Retina (tissue), 1 donor: ENCODE measurements at regions not wholly inside any gene's neighbourhood (a gene's known extent, or its start where the extent isn't known, plus 50 kb on each side); places are given as distances from the start of the nearest gene placed in this dataset.

Experiments used
- DNase-seq: peaks from one replicate; pipeline ENCODE4 v3.0.0-alpha.2; 2016

DNA sequence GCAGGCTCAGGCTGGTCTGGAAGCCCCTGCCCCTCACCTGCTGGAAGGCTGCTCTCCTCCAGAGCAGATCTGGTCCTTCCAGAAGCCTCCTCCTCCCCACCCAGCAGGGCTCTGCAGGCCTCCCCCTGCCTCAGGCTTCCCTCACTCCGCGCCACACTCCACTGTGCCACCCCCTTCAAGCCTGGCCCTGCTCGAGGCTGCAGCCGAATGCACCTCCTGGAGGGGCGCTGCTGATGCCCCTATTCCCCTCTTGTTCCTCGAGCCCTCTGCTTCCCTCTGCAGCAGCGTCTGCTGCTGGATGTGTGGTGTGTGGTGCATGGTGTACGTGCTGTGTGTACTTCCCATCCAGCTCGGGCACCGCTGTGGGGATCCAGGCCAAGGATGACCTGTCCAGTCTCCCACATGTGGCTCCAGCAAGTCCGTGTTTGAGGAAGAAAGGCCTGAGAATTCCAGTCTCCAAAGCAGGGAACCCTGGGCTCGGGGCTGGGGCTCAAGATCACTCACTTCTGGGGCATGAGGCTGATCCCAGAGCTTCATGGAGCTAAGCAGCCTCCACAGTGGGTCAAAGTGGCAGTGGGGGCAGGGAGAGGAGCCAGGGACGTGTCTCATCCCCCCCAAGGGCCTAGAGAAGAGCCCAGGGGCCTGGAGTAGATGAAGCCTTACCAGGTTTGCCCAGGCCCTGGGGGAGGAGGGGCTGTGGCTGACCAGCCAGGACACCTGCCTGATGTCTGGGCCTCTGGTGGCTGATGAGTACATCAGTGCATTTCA, 136.0 kb upstream of the C14orf180 start:
- peak; percentile 75 for DNase-seq

DNA sequence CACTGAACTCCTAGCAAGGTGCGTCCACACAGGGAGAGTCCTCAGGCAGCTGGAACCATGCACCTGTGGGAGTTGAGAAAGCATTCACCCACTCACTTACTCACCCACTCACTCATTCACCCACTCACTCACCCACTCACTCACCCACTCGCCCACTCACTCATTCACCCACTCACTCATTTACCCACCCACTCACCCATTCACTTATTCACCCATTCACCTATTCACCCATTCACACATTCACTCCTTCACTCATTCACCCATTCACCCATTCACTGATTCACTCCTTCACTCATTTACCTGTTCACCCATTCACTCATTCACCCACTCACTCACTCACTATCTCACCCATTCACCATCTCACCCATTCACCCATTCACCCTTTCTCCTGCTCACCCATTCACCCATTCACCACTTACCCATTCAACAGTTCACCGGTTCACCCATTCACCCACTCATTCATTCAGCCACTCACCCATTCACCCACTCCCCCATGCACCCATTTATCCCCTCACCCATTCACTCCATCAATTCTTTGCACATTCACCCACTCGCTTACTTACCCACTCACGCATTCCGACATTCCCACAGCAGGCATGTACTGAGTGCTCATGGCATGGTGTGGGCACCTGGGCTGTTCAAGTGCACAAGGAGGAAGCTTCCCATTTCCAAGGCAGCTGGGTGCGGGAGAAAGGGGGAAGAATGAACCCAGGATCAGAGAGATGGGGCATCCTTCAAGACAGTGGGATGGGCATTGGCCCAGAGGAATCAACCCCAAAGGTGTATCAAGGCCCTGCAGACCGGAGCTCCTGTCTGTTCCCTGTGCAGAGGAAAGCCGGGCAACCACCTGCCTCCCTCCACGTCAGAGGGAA, 135.2 kb upstream of the C14orf180 start:
- DNase-seq: no peak

DNA sequence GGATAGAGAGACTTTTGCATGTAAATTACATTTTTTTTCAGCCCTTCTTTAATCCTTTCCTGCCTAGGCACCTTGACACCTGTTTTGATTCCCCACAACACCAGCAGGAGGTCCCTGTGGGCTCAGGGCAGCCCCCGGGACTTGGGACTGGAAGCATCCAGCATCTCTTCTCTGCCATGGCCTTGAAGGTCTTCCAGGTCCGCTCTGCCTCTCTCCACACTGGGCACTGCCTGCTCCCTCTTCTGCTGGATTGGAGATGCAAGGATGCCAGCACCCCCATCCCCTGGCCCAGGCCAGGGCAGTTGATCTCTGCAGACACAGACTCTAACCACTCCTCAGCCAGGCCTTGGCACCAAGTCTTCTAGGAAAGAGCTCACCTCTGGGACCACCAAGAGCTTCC, 134.5 kb upstream of the C14orf180 start:
- peak; percentile 50 for DNase-seq

DNA sequence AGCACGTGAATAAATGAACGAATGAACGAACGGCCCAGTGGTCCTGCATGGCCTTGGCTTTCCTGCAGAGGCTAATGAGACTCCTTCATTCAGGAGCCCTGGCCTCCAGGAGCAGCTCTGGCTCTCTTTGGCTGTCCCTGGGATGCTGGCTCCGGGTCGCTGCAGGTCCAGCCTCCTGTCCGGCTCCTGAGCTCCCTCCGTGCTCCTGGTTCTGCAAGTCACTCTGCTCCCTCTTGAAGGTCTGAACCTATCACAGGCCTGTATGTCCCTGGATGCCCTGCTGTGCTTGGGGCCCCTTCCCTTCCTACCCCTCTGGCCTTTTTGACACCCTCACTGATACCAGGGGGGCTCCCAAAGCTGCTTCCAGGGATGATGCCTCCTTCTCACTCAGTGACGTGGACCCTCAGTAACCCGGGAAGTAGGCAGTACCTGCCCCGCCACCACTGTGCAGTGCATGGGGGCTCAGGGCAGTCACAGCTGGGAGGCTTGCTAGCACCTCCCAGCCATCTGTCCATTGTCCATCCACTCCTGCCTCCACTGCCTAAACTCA, 133.7 kb upstream of the C14orf180 start:
- no peak for DNase-seq

DNA sequence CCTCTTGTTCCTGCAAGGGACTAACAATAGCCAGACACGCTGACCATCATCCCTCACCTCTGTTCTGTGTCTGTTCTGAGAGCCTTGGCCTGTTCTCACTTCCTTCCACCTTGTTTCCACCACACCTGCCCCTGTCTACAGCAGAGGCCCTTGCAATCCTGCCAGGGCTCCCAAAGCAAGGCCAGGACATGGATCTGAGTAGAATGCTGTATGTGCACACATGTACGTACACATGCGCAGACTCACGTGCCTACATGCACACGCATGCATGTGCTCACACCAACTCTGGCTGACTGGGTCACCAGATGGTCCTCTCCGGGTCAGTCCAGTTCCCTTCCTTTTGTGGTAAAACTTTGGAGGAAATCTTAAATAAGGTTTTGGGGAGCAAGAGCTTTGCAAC, 133.0 kb upstream of the C14orf180 start:
- no peak for DNase-seq

DNA sequence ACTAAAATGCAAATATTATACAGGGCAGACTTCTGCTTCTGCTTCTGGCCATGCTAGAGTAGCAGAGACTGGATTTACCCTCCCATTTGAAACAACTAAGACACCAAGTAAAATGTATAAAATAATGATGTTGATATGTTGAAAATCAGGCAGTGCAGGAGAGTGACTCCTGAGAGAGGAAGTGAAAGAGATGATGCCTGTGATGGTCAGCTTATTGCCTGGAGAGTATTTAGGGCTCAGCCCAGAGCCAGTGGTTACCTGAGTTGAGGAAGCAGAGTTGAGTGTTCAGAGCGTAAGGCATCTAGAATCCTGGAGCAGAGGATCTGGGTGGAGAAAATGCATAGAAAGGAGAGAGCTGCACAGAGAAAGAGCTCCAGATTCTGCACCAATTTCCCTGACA, 131.8 kb upstream of the C14orf180 start:
- DNase-seq: no peak

DNA sequence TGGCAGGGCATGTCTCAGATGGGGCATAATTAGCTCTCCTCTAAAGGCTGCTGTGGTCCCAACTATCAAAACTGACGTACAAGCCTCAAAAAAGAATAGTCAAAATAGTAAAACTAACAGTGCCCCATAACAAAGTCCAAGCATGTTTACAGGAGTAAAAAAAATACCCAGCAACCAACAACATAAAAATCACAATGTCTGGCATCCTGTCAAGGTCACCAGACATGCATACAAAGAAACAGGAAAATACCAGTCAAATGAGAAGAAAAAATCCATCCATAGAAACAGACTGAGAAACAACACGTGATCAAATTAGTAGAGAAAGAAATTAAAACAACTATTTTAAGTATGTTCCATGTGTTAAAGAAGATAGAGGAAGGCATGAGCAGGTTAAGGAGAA, 131.2 kb upstream of the C14orf180 start:
- DNase-seq: no peak

DNA sequence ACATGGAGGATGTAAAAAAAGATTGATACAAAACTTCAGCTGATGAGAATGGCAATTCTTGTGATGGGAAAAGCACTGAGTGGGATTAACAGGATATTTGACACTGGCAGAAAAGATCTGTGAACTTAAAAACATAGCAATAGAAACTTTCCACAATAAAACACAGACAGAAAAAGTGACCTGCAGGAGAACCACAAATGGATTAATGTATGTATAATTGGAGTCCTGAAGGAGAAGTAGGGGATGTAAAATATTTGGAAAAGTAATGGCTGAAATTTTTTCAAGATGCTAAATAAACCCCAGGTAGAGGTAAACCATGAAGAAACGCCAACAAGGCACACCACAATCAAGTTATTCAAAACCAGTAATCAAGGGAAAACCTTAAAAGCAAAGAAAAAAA, 130.8 kb upstream of the C14orf180 start:
- no peak for DNase-seq

DNA sequence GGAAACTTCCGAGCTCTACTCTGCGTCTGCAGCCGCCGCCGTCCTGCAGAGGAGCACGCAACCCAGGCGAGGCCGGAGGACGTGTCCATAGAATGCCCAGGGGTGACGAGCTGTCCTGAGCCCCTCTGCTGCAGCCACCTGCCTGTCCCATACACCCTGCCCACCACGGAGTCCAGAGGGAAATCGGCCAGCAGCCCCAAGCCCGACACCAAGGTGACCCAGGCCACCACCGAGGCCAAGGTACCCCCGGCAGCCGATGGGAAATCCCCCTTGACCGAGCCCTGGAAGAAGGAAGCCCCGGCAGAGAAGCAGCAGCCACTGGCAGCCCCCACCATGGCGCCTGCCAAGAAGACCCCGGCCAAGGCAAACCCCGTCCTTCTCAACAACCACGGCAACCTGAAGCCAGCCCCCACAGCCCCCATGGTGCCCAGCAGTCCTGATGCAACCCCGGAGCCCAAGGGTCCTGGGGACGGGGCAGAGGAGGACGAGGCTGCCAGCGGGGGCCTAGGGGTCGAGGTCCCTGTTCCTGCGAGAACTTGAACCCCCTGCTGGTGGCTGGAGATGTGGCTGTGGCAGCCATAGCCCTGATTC, 128.7 kb upstream of the C14orf180 start:
- DNase-seq: no peak

DNA sequence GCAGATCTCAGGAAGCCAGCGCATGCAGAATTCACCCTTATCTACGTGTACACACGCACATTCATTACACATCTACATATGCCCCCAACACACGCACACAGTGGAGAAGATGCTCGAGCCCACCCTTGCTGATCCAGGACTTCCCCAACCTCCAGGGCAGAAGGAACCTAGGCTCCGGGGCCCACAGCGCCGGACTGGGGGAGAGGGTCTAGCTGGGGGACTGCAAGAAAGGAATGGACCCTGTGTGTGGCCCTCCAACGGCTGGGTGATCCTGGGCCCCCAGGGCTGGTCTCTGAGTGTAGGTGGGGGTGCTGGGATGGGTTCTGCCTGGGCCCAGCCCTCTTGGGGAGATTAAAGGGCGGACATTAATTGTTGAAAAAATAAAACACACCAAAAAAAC, 128.1 kb upstream of the C14orf180 start:
- no peak for DNase-seq

DNA sequence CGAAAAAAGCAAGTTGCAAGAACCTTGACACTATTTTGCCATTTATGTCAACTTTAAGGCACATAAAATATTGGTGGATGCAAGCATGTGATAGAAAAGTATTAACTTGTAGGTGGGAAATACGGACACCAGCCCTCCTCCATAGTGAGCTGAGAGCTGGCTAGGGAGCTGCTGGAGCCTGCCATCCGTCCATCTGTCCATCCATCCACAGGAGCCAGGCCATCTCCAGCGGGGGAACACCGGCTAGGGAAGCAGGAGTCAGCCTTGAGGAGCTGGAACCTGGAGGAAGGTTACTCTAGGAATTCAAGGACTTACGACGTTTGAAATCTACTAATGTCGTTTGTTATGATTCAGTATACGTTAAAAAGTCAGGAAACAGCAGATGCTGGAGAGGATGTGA, 120.7 kb upstream of the C14orf180 start:
- DNase-seq: no peak

DNA sequence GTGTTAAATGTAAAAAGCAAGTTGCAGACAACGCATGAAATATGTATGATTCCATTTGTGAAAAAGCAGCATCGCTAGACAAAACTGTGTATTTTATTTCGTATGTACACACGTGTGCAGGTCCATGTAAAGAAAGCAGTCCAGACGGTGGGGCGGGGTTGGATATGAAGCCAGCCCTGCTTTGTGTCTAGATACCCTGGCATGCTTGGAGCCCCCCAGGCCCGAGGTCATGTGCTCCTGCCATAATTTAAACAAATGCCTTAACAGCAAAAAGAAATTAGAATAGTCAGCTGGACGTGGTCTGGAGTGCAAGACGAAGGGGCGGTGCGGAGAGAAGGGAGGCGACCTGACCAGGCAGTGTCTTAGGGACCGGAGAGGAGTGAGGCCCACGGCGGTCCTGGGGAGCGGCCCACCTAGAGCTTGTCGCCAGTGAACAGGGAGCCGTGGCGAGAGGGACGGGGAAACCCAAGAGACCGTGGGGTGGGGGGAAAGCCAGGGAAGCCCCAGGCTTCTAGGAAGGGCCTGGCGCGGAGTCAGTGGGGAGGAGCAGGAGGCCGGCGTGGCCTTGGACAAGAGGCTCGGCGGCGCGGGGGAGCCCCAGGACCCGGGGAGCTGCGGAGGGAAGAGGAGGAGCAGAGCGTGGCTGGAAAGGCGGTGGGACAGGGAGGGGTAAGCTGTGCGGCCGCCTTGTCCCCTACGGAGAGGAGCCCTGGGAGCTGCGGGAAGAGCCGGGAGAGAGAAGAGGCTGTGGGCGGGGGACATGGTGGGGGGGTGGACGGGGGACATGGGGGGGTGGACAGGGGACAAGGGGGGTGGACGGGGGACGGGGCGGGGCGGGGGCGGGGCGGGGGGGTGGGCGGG, 118.5 kb upstream of the C14orf180 start:
- DNase-seq: peak; percentile 88

DNA sequence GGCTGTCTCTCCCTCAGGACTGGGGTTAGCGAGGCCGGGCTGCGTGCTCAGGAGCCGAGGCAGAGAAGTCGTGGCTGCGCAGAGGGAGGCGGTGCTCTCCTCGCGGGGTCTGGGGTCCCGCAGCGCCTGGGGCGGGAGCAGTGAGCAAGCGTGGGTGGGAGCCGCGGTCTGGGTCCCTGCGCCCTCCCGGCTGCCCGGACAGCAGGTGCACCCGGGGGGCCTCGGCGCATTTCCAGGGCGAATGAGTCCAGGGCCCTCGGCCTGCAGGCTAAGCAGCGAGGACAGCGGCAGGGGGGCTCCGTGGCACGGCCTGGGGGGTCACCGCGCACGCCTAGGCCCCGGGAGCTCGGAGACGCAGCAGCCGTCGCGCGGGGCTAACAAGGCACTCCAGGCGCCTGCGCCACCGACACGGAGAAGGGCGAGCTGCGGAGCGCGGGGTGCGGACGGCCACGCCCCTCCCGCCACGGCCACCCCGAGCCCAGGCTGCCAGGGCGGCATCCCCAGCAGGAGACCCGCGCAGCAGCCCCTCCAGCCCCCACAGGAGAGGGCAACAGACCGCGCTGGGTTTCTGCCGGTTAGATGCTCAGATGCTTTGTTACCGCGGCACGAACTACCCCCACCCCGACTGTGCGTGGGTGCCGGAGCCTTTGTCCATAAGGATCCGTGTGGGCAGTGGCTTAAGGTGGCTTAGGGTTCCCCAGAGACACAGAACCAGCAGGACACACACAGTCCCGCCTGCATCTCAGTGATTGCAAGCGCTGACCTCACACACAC, 117.7 kb upstream of the C14orf180 start:
- peak; percentile 88 for DNase-seq

DNA sequence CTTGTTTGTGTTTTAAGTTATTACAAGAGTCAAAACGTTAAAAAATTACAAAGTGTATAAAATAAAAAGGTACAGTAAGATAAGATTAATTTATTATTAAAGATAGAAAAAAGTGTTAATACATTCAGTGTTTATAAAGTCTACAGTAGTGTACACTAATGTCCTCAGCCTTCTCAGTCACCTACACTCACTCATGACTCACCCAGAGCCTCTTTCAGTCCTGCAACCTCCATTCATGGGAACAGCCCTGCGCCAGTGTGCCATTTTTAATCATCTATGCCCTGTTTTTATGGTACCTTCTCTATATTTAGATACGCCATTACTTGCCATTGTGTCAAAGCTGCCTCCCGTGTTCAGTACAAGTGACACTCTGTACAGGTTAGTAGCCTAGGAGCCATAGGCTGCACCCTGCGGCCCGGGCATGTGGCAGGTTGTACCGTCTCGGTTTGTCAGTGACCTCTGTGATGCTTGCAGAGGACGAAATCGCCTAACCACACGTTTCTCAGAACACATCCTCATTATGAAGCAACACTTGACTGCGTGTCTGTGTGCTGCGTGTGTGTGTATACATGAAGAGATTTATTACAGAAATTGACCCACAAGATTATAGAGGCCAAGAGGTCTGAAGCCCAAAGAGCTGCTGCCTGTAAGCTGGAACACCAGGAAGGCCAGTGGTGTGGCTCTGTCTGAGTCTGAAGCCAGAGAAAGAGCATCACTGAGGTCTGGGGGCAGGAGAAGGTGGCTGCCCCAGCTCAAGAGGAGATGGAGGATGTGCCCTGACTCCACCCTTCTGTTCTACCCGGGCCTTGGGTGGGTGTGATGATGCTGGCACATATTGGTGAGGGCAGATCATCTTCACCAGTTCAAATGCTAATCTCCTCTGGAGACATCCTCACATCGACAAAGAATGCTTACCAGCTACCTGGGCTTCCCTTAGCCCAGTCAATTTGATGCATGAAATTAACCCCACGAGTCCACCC, 116.6 kb upstream of the C14orf180 start:
- no peak for DNase-seq

DNA sequence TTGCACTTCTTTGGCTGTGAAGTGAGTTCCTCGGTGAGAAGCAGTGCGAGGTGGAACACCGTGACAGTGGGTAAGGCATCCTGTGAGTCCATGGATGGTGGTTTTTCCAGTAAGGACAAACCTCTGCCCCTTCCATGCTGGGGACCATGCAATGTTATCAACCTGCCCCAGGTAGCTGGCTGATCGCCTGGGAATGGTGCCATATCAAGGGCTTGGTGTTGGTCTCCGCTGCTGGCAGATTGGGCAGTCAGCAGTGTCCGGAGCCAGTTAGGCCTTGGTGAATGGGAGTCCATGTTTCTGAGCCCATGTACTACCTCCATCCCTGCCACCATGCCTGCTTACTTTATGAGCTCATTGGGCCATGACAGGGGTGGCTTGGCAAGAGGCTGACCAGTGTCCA, 114.7 kb upstream of the C14orf180 start:
- no peak for DNase-seq

DNA sequence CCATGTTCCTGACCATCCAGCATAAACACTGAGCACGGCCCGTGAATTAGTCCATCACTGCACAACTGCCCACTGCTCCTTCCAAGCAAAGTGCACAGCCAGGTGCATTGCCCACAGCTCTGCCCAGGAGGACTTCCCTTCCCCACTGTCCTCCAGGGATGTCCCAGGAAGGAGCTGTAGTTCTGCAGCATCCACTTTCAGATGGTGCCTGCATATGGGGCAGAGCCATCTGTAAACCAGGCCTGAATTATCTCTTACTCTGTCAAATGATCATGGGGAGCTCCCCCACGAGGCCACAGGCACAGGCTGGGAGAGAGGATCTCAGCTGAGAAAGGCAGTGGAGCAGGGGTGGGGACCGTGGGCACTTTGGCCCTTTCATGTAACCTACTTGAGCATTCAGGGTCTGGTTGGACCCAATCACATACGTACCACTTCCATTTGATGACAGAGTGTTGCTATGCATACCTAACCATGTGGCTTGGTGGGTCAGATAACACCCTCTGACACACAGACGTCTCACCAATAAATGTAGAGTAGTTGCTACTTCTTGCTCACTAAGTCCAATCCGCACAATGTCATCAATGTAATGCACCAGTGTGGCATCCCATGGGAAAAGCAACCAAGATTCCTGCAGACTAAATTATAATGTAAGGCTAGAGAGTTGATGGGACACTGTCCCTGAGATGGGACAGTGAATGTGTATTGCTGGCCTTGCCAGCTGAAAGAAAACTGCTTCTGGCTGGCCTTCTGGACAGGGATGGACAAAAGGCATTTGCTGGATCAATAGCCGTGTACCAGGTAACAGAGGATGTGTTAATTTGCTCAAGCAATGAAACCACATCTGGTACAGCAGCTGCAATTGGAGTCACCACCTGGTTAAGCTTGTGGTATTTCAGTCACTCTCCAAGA, 113.8 kb upstream of the C14orf180 start:
- DNase-seq: no peak

DNA sequence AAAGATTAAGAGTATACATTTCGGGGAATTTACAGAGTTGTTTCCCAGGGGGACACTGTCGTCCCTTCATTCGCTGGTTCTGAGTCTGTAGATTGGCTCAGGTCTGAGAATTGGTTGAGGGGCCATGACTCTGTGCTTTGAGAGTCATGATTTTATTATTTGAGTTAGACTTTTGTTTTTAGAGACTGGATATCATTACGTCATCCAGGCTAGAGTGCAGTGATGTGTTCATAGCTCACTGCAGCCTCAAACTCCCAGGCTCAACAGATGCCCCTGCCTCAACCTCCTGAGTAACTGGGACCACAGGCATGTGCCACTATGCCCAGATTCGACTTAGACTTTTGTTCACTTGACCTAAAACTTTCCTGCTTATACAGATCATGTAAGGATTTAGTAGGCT, 112.3 kb upstream of the C14orf180 start:
- no peak for DNase-seq

DNA sequence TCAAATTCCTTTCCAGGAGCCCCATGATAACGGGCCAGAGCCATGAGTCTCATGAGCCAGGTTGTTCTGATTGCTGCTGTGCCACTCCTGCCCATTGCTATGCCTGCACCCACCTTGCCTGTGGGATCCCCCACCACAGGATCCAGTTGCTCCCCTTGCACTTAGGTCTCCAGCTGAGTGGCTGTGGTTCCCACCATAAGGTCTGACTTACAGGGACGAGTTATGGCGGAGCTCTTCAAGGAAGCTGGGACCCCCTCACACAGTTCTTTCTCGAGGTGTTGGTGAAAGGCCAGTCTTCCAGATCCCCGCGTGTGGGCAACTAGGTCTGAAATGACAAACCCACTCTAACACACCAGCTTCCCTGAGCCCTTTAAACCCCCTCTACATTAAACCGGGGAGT, 111.9 kb upstream of the C14orf180 start:
- no peak for DNase-seq

DNA sequence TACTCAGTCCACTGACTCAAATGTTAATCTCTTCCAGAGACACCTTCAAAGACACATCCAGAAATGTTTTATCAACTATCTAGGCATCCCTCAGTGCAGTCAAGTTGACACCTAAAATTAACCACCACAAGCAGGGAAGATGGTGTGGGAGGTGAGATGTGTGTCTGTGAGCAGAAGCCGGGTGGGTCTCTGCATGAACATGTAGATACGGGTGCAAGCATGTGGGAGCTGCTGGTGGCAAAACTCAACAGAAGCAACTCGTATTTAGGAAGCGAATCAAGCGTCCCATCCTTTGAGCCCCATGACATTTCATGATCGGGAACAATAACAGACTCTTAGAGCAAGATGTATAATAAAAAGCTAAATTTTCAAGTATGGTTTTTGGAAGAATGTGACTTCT, 110.0 kb upstream of the C14orf180 start:
- DNase-seq: no peak
